Nephron progenitor cell (in vitro differentiated cells): ENCODE measurements at regions not wholly inside any gene's neighbourhood (a gene's known extent, or its start where the extent isn't known, plus 50 kb on each side); places are given as distances from the start of the nearest gene placed in this dataset.

Experiments
- DNase-seq: peaks from one replicate; pipeline ENCODE4 v3.0.0; 2021
- H3K27ac Mint-ChIP-seq: 2 replicates; pipeline ENCODE4 v1.8.0; 2021; ENCODE audit warnings: mild to moderate bottlenecking, moderate library complexity, mixed read lengths
- H3K27me3 Mint-ChIP-seq: 2 replicates; pipeline ENCODE4 v1.8.0; 2021; ENCODE audit warnings: mild to moderate bottlenecking, low read depth, mixed read lengths; ENCODE audit not compliant: poor library complexity
- H3K36me3 Mint-ChIP-seq: 2 replicates; pipeline ENCODE4 v1.8.0; 2021; ENCODE audit warnings: low read depth, mixed read lengths
- H3K4me1 Mint-ChIP-seq: 2 replicates; pipeline ENCODE4 v1.8.0; 2021; ENCODE audit warnings: mixed read lengths
- H3K4me3 Mint-ChIP-seq: 2 replicates; pipeline ENCODE4 v1.8.0; 2021; ENCODE audit warnings: mild to moderate bottlenecking, moderate library complexity, mixed read lengths
- H3K9me3 Mint-ChIP-seq: 2 replicates; pipeline ENCODE4 v1.8.0; 2021; ENCODE audit warnings: mild to moderate bottlenecking, moderate library complexity, mixed read lengths
- TF ChIP-seq, protein P1 (sequence below): fragments of 200-600 bp; sonication (generic); IDR thresholded peaks from 2 replicates; pipeline ENCODE4 v1.5.0; 2021; ENCODE audit warnings: antibody characterized with exemption

DNA sequence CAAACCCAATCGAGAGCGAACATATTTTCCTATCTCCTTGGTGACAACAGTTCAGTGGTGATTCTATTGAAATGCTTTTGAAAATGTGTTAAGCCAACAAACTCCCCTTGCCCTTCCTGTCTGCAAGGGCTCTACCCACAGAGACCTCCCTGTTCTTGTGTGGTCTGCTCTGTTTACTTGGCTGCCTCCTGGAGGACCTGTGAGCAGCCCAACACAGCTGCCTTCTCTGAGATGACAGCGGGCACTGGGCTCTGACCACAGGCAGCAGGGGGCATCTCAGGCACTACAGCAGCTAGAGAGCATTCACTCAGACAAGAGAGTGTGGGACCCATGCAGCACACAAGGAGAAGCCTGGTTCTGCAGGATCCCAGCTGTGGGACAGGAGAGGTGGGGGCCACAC is 416.4 kb downstream of the TCERG1L start:
- Mint-ChIP-seq H3K27me3 (peaks cover 30% of the 10 kb centered on the region), H3K9me3 (no peaks in the 10 kb centered on the region)

DNA sequence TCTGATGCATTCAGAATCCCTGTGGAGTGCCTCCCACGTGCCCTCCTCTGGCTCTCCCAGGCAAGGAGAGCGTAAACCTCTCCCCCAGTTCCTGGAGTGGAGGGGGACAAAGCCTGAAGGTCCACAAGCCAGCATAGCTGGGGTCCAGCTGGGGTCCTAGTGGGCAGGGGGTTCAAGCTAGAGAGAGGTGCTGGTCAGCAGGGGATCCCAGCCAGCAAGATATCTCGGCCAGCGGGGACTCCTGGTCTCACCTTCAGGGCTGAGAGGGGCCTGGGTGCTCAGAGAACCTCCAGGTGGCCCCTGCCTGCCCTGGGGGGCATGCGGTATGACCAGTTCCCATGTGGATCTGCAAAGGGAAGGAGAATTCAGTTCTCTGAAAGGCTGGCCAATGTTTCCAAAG is 413.7 kb downstream of the TCERG1L start:
- DNase-seq = no peak
- TF ChIP-seq, protein P1, sequence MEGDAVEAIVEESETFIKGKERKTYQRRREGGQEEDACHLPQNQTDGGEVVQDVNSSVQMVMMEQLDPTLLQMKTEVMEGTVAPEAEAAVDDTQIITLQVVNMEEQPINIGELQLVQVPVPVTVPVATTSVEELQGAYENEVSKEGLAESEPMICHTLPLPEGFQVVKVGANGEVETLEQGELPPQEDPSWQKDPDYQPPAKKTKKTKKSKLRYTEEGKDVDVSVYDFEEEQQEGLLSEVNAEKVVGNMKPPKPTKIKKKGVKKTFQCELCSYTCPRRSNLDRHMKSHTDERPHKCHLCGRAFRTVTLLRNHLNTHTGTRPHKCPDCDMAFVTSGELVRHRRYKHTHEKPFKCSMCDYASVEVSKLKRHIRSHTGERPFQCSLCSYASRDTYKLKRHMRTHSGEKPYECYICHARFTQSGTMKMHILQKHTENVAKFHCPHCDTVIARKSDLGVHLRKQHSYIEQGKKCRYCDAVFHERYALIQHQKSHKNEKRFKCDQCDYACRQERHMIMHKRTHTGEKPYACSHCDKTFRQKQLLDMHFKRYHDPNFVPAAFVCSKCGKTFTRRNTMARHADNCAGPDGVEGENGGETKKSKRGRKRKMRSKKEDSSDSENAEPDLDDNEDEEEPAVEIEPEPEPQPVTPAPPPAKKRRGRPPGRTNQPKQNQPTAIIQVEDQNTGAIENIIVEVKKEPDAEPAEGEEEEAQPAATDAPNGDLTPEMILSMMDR = no peak
- Mint-ChIP-seq H3K9me3 (no peaks in the 10 kb centered on the region), H3K27ac (no peak overlapping the region), H3K4me1 (peaks cover 7% of the 10 kb centered on the region), H3K4me3 (no peak overlapping the region), H3K27me3 (peaks cover 29% of the 10 kb centered on the region), H3K36me3 (no peaks in the 10 kb centered on the region)

More for the DNA sequence above, 416.4 kb downstream of the TCERG1L start:
- Mint-ChIP-seq H3K4me3 (no peak overlapping the region), H3K4me1 (peaks cover 7% of the 10 kb centered on the region), H3K27ac (no peak overlapping the region), H3K36me3 (no peaks in the 10 kb centered on the region)
- no peak for DNase-seq
- TF ChIP-seq, protein P1 = no peak

DNA sequence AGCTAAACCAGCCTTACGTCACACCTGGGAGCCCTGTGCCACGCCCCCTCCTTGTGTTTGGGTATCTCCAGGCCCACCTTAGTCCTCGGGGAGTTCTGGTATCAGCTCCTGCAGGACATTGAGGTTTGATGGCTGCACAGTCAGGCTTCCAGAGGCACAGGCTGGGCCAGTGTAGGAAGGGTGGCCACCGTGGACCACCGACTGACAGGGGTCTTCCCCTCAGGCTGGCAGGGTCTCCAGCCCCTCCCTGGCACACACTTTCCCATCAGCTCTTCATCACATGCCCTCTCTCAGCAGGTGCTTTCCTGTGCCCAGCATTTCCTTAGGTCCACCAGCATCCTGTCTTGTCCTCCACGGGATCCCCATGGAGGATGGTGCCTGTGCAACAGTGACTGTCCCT is 413.1 kb downstream of the TCERG1L start:
- H3K4me3 Mint-ChIP-seq = no peak overlapping the region
- peaks cover 7% of the 10 kb centered on the region for H3K4me1 Mint-ChIP-seq
- DNase-seq = no peak
- no peak overlapping the region for H3K27ac Mint-ChIP-seq
- peaks cover 26% of the 10 kb centered on the region for H3K27me3 Mint-ChIP-seq
- no peaks in the 10 kb centered on the region for H3K36me3 Mint-ChIP-seq
- H3K9me3 Mint-ChIP-seq = no peaks in the 10 kb centered on the region
- TF ChIP-seq, protein P1 = no peak

DNA sequence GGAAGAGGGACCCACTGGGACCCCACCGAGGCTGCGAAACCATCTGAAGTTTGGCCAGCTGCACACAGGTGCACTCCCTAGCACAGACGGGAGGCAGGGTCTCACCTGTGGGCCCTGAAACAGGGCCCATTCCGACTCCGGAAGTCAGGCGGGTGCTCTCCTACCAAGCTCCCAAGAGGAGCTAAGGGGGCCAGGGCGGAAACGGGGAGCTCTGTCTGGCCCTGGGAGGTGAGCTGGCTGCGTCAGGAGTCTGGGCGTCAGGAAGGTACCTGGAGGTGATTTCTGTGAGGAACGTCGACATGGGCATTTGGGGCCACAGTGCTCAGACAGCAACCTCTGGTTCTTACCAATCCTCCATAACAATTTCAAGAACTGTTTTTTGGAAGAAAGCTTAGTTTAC is 411.7 kb downstream of the TCERG1L start:
- DNase-seq = no peak
- H3K27ac Mint-ChIP-seq = no peak overlapping the region
- H3K4me3 Mint-ChIP-seq = no peak overlapping the region
- peaks cover 28% of the 10 kb centered on the region for H3K27me3 Mint-ChIP-seq
- H3K9me3 Mint-ChIP-seq = no peaks in the 10 kb centered on the region
- no peaks in the 10 kb centered on the region for H3K36me3 Mint-ChIP-seq
- TF ChIP-seq, protein P1 = no peak
- peaks cover 7% of the 10 kb centered on the region for H3K4me1 Mint-ChIP-seq

DNA sequence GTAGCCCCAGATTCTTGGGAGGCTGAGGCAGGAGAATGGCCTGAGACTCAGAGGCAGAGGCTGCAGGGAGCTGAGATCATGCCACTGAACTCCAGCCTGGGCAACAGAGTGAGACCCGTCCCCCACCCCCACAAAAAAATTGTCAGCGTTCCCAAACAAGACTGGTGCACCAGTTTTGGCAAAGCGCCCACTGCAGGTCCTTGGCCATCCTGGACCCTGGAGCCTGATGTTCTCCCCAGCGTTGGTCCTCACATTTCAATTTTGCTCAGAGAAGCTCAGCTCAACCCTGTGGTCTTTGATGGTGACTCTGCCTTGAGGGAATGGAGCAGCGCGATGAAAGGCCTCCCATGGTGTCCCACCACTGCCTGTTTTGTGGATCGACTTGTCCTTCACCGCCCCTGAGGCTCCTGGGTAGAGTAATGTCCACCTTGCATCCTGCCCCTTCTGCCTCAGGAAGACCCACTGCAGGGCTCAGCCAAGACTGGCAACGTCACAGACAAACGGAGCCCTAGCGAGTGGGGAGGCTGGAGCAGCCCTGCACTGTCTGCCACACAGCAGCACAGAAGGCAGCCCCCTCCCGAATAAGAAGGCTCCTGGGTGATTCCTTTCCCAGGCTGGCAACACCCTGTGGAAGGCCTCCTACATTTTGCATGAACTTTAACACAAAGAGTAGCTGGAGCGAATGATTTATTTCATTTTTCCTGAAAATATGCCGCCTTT is 410.9 kb downstream of the TCERG1L start:
- Mint-ChIP-seq H3K27me3 (peaks cover 29% of the 10 kb centered on the region), H3K27ac (no peak overlapping the region), H3K4me3 (no peak overlapping the region), H3K4me1 (peaks cover 2% of the 10 kb centered on the region), H3K9me3 (no peaks in the 10 kb centered on the region), H3K36me3 (no peaks in the 10 kb centered on the region)
- no peak for DNase-seq
- TF ChIP-seq, protein P1 = no peak
